HEK293T (cell line): ENCODE measurements at regions not wholly inside any gene's neighbourhood (a gene's known extent, or its start where the extent isn't known, plus 50 kb on each side); places are given as distances from the start of the nearest gene placed in this dataset.

Experiments
- BHLHE40 ChIP-seq: fragments of 450-650 bp; IDR thresholded peaks from 2 replicates; pipeline ENCODE4 v1.6.1; 2016; ENCODE audit warnings: mild to moderate bottlenecking, moderate library complexity, borderline replicate concordance
- CTBP1 ChIP-seq: fragments of 450-650 bp; IDR thresholded peaks from 2 replicates; pipeline ENCODE4 v1.6.1; 2016; ENCODE audit warnings: borderline replicate concordance
- FOXK2 ChIP-seq: fragments of 450-650 bp; IDR thresholded peaks from 2 replicates; pipeline ENCODE4 v1.6.1; 2016; ENCODE audit warnings: mild to moderate bottlenecking
- FOXM1 ChIP-seq: fragments of 450-650 bp; IDR thresholded peaks from 2 replicates; pipeline ENCODE4 v1.6.1; 2017; ENCODE audit warnings: mild to moderate bottlenecking, borderline replicate concordance
- HDGF ChIP-seq: fragments of 450-650 bp; IDR thresholded peaks from 2 replicates; pipeline ENCODE4 v1.6.1; 2017; ENCODE audit warnings: antibody characterized with exemption, borderline replicate concordance
- LEF1 ChIP-seq: fragments of 450-650 bp; IDR thresholded peaks from 2 replicates; pipeline ENCODE4 v1.6.1; 2017; ENCODE audit warnings: mild to moderate bottlenecking, borderline replicate concordance
- NFRKB ChIP-seq: fragments of 450-650 bp; IDR thresholded peaks from 2 replicates; pipeline ENCODE4 v1.6.1; 2016; ENCODE audit warnings: mild to moderate bottlenecking, moderate library complexity
- PKNOX1 ChIP-seq: fragments of 450-650 bp; IDR thresholded peaks from 2 replicates; pipeline ENCODE4 v1.6.1; 2016
- SP1 ChIP-seq: fragments of 450-650 bp; IDR thresholded peaks from 2 replicates; pipeline ENCODE4 v1.6.1; 2017
- SUZ12 ChIP-seq: fragments of 450-650 bp; IDR thresholded peaks from 2 replicates; pipeline ENCODE4 v1.6.1; 2016; ENCODE audit warnings: mild to moderate bottlenecking
- TARDBP ChIP-seq: fragments of 450-650 bp; IDR thresholded peaks from 2 replicates; pipeline ENCODE4 v1.6.1; 2016

GRCh38 chr6:97939440-97940168, 656.6 kb upstream of the MMS22L start:
- TF ChIP-seq BHLHE40 (no peak), SP1 (no peak), NFRKB (no peak), PKNOX1 (no peak), LEF1 (no peak), TARDBP (no peak), FOXM1 (no peak), SUZ12 (no peak), HDGF (no peak), FOXK2 (no peak), CTBP1 (no peak)
